Lower leg skin (tissue), 4 donors: ENCODE measurements at regions not wholly inside any gene's neighbourhood (a gene's known extent, or its start where the extent isn't known, plus 50 kb on each side); places are given as distances from the start of the nearest gene placed in this dataset.

Source experiments
- DNase-seq, 2 donors: peaks; one replicate each; pipeline ENCODE4 v3.0.0-alpha.2; 2019; ENCODE audit warnings: low spot score in 2 of 2
- H3K4me3 ChIP-seq: fragments of 200-600 bp; sonication (generic); 2 replicates; pipeline ENCODE4 v1.5.1; 2017; ENCODE audit warnings: mild to moderate bottlenecking, low read depth; ENCODE audit not compliant: poor library complexity, severe bottlenecking
- CTCF ChIP-seq, 3 donors: fragments of 450-650 bp; IDR thresholded peaks; one replicate each; pipeline ENCODE4 v1.5.1; 2016; ENCODE audit warnings: antibody characterized with exemption in 3 of 3, mild to moderate bottlenecking in 3 of 3, moderate library complexity in 2 of 3
- POLR2A ChIP-seq, 2 donors: fragments of 450-650 bp; IDR thresholded peaks; one replicate each; pipeline ENCODE4 v1.6.1; 2016 to 2017; ENCODE audit warnings: antibody characterized with exemption in 2 of 2, mild to moderate bottlenecking in 1 of 2, moderate library complexity in 1 of 2
- WGBS, 2 donors: methylation state at CpG; one replicate each; pipeline ENCODE4 v1.1.5; 2018; 5-methylcytosine and 5-hydroxymethylcytosine counted together
- intact Hi-C: fragments of 100-400 bp; cut with DNase I; formaldehyde crosslinking; loops from one replicate; pipeline ENCODE4 v1.15.0; 2023; ENCODE audit warnings: low total_unique reads

DNA sequence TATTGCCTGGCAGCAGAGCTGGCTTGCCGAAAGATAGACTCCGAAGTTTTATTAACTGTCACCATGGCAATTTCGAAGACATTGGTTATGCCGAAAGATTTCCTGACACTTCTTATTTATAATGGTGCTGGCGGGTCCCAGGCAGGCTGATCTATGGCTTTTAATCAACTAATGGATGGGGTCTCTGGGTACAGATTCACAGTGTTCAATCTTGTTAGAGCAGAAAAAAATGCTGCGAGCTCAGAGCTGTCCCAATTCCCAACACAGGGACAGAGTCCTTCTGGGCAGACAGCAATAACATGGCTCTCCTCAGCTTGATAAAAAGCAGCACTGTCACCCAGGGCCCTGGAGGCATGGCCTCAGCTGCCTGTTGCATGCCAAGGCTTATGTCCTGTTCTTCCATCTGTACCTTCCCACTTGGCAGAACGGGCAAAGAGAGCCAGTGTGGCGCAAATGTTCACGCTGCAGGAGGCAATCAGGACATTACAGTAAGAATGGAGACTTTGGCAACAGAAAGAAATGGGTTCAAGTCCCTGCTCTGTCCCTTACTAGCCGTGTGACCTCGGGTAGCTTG is 228.2 kb upstream of the PWP1 start:
- H3K4me3 ChIP-seq: no peak overlapping the region
- TF ChIP-seq POLR2A (IDR thresholded peaks at IDR 0.05): no peak
- no peak for TF ChIP-seq CTCF (IDR thresholded peaks at IDR 0.05)
- intact Hi-C loops: no loop called here
- DNase-seq: no peak
- 57 to 59% methylated on average over 11 of the region's 11 CpGs for WGBS, 2 donors

- DNase-seq: no peak
- intact Hi-C loops: no loop called here
- WGBS, 2 donors: 80 to 92% methylated on average over 2 of the region's 2 CpGs
These were observed 227.4 kb upstream of the PWP1 start for GRCh38 chr12:107458163-107458562.

DNA sequence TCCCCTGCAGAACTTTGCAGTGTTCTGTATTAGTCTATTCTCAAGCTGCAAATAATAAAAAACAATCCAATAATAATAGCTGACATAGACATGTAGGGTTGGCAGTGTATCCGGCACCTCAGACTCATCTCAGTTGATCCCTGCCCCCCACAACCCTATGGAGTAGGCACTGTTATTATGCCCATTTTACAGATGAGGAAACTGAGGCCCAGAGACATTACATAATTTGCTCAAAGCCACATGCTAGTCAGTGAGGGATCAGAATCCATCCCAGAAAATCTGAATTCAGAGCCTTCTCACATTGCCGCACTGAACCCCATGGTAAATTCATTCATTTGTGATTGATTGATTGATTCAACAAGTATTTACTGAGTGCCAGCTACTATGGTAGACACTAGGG is 226.6 kb upstream of the PWP1 start:
- 97 to 100% methylated on average over 2 of the region's 2 CpGs for WGBS, 2 donors
- DNase-seq: no peak
- intact Hi-C loops: no loop called here
- TF ChIP-seq POLR2A (IDR thresholded peaks at IDR 0.05) (no peak), CTCF (IDR thresholded peaks at IDR 0.05) (no peak)
- no peak overlapping the region for H3K4me3 ChIP-seq

More at GRCh38 chr12:107458163-107458562, 227.4 kb upstream of the PWP1 start:
- H3K4me3 ChIP-seq: no peak overlapping the region
- no peak for TF ChIP-seq POLR2A (IDR thresholded peaks at IDR 0.05)

GRCh38 chr12:107459641-107460040 is 226.0 kb upstream of the PWP1 start:
- H3K4me3 ChIP-seq: no peak overlapping the region
- 82 to 91% methylated on average over 7 of the region's 7 CpGs for WGBS, 2 donors
- TF ChIP-seq POLR2A (IDR thresholded peaks at IDR 0.05): no peak
- no peak for DNase-seq
- intact Hi-C loops: no loop called here

GRCh38 chr12:107461222-107461975 is 224.2 kb upstream of the PWP1 start:
- WGBS, 2 donors: 54 to 55% methylated on average over 6 of the region's 6 CpGs
- TF ChIP-seq CTCF (IDR thresholded peaks at IDR 0.05): no peak
- intact Hi-C loops: no loop called here
- DNase-seq: no peak
- no peak overlapping the region for H3K4me3 ChIP-seq

DNA sequence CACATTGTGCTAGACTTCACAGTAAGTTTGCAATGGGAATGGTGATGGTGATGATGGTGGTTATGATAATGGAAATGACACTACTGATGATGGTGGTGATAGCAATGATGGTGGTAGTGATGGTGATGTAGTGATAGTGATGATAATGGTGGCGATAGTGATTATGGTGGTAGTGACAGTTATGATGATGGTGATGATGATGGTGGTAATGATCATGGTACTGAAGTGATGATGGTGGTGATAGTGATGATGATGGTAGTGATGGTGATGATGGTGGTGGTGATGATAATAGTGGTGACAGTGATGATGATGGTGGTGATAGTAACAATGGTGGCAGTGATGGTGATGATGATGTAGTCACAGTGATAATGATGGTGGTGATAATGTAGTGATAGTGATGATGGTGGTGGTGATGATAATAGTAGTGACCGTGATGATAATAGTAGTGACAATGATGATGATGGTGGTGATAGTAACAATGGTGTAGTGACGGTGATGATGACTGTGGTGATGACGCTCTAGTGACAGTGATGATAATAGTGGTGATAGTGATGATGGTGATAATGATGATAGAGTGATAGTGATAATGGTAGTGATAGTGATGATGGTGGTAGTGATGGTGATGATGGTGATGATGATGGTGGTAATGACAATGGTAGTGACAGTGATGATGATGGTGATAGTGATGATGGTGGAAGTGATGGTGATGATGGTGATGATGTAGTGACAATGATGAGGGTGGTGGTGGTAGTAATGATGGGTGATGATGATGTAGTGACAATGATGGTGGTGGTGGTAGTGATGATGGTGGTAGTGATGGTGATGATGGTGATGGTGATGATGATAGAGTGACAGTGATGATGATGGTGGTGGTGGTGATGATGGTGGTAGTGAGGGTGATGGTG is 222.9 kb upstream of the PWP1 start:
- no peak for DNase-seq
- no peak for TF ChIP-seq POLR2A (IDR thresholded peaks at IDR 0.05)
- no peak for TF ChIP-seq CTCF (IDR thresholded peaks at IDR 0.05)
- 95% methylated on average over 4 of the region's 4 CpGs for WGBS, 2 donors
- intact Hi-C loops: no loop called here
- H3K4me3 ChIP-seq: no peak overlapping the region
